ENCODE measurements at regions not wholly inside any gene's neighbourhood (a gene's known extent, or its start where the extent isn't known, plus 50 kb on each side); places are given as distances from the start of the nearest gene placed in this dataset.

- no peak for DNase-seq
- ChIA-PET CTCF (interaction anchor here (0.7 kb wide), 1 partner anchor 10 kb away, joined by 3 read pairs; no protein-coding TSS in a partner anchor), POLR2A (no interaction called here)
- BruUV-seq (replicated peaks), result no TSS peak
- Mint-ChIP-seq H3K27me3 (ENCODE audit: insufficient read depth, unreplicated experiment) (peaks cover 18% of the 10 kb centered on the region), H3K9me3 (ENCODE audit: unreplicated experiment) (no peaks in the 10 kb centered on the region), H3K4me3 (ENCODE audit: unreplicated experiment) (no peak overlapping the region), H3K36me3 (ENCODE audit: insufficient read depth, unreplicated experiment) (no peaks in the 10 kb centered on the region), H3K4me1 (ENCODE audit: low read depth, unreplicated experiment) (no peaks in the 10 kb centered on the region), H3K27ac (ENCODE audit: unreplicated experiment) (no peak overlapping the region)
- Histone ChIP-seq H3K9me3 (no peaks in the 10 kb centered on the region), H3K4me3 (ENCODE audit: low read depth, low read length) (no peak overlapping the region), H3K27me3 (replicated peaks; ENCODE audit: control insufficient read depth, insufficient read depth, low read length) (no peaks in the 10 kb centered on the region), H3K4me1 (no peaks in the 10 kb centered on the region), H3K36me3 (ENCODE audit: control insufficient read depth, insufficient read depth, low read length) (no peaks in the 10 kb centered on the region)
- TF ChIP-seq, protein P1, sequence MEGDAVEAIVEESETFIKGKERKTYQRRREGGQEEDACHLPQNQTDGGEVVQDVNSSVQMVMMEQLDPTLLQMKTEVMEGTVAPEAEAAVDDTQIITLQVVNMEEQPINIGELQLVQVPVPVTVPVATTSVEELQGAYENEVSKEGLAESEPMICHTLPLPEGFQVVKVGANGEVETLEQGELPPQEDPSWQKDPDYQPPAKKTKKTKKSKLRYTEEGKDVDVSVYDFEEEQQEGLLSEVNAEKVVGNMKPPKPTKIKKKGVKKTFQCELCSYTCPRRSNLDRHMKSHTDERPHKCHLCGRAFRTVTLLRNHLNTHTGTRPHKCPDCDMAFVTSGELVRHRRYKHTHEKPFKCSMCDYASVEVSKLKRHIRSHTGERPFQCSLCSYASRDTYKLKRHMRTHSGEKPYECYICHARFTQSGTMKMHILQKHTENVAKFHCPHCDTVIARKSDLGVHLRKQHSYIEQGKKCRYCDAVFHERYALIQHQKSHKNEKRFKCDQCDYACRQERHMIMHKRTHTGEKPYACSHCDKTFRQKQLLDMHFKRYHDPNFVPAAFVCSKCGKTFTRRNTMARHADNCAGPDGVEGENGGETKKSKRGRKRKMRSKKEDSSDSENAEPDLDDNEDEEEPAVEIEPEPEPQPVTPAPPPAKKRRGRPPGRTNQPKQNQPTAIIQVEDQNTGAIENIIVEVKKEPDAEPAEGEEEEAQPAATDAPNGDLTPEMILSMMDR (IDR thresholded peaks at IDR 0.05; ENCODE audit: insufficient read depth in 1 of 2, low read depth in 1 of 2, low read length in 1 of 2, severe bottlenecking in 1 of 2, unreplicated experiment in 1 of 2), result no peak
- intact Hi-C loops (cut with micrococcal nuclease; ENCODE audit: unreplicated experiment), result no loop called here
These were observed 195.8 kb downstream of the MTX2 start for GRCh38 chr2:176464886-176465564.

- TF ChIP-seq, protein P1 (IDR thresholded peaks at IDR 0.05; ENCODE audit: insufficient read depth in 1 of 2, low read depth in 1 of 2, low read length in 1 of 2, severe bottlenecking in 1 of 2, unreplicated experiment in 1 of 2), result no peak
- ChIA-PET CTCF (interaction anchor here (1.6 kb wide), 1 partner anchor 12 kb away, joined by 9 read pairs; no protein-coding TSS in a partner anchor), POLR2A (no interaction called here)
- H3K4me3 ChIP-seq (ENCODE audit: low read depth, low read length), result no peak overlapping the region
- Mint-ChIP-seq H3K27ac (ENCODE audit: unreplicated experiment) (no peak overlapping the region), H3K4me1 (ENCODE audit: low read depth, unreplicated experiment) (no peaks in the 10 kb centered on the region), H3K9me3 (ENCODE audit: unreplicated experiment) (no peaks in the 10 kb centered on the region), H3K36me3 (ENCODE audit: insufficient read depth, unreplicated experiment) (no peaks in the 10 kb centered on the region), H3K27me3 (ENCODE audit: insufficient read depth, unreplicated experiment) (peaks cover 18% of the 10 kb centered on the region), H3K4me3 (ENCODE audit: unreplicated experiment) (no peak overlapping the region)
- H3K9me3 ChIP-seq, result no peaks in the 10 kb centered on the region
- BruUV-seq (replicated peaks), result no TSS peak
- H3K36me3 ChIP-seq (ENCODE audit: control insufficient read depth, insufficient read depth, low read length), result no peaks in the 10 kb centered on the region
- intact Hi-C loops (cut with micrococcal nuclease; ENCODE audit: unreplicated experiment), result no loop called here
- DNase-seq, result no peak
- H3K4me1 ChIP-seq, result no peaks in the 10 kb centered on the region
- H3K27me3 ChIP-seq (replicated peaks; ENCODE audit: control insufficient read depth, insufficient read depth, low read length), result no peaks in the 10 kb centered on the region
These were observed 197.7 kb downstream of the MTX2 start for GRCh38 chr2:176466918-176467452.

- ChIA-PET CTCF (interaction anchor here (1.6 kb wide), 1 partner anchor 12 kb away, joined by 9 read pairs; no protein-coding TSS in a partner anchor), POLR2A (no interaction called here)
- Histone ChIP-seq H3K9me3 (no peaks in the 10 kb centered on the region), H3K27me3 (replicated peaks; ENCODE audit: control insufficient read depth, insufficient read depth, low read length) (no peaks in the 10 kb centered on the region), H3K4me1 (no peaks in the 10 kb centered on the region), H3K4me3 (ENCODE audit: low read depth, low read length) (no peak overlapping the region), H3K36me3 (ENCODE audit: control insufficient read depth, insufficient read depth, low read length) (no peaks in the 10 kb centered on the region)
- H3K4me1 Mint-ChIP-seq (ENCODE audit: low read depth, unreplicated experiment), result no peaks in the 10 kb centered on the region
- H3K36me3 Mint-ChIP-seq (ENCODE audit: insufficient read depth, unreplicated experiment), result no peaks in the 10 kb centered on the region
- no peak for DNase-seq
- no peak overlapping the region for H3K4me3 Mint-ChIP-seq (ENCODE audit: unreplicated experiment)
- intact Hi-C loops (cut with micrococcal nuclease; ENCODE audit: unreplicated experiment), result no loop called here
- no peaks in the 10 kb centered on the region for H3K9me3 Mint-ChIP-seq (ENCODE audit: unreplicated experiment)
- TF ChIP-seq, protein P1 (IDR thresholded peaks at IDR 0.05; ENCODE audit: insufficient read depth in 1 of 2, low read depth in 1 of 2, low read length in 1 of 2, severe bottlenecking in 1 of 2, unreplicated experiment in 1 of 2), result no peak
- BruUV-seq (replicated peaks), result no TSS peak
- H3K27me3 Mint-ChIP-seq (ENCODE audit: insufficient read depth, unreplicated experiment), result peaks cover 18% of the 10 kb centered on the region
- H3K27ac Mint-ChIP-seq (ENCODE audit: unreplicated experiment), result no peak overlapping the region
These were observed 198.4 kb downstream of the MTX2 start for GRCh38 chr2:176467595-176467994.

Measured in Caco-2 (cell line).